Neural cell (in vitro differentiated cells): ENCODE measurements at regions not wholly inside any gene's neighbourhood (a gene's known extent, or its start where the extent isn't known, plus 50 kb on each side); places are given as distances from the start of the nearest gene placed in this dataset.

ENCODE experiments used
- H2AFZ ChIP-seq: fragments of 200-600, 300-800 bp; sonication (generic), shearing (Covaris generic); 2 replicates; pipeline ENCODE4 v1.6.0; 2014; ENCODE audit warnings: low read depth, mild to moderate bottlenecking, antibody characterized with exemption, low read length, moderate library complexity
- H3F3A ChIP-seq: fragments of 200-600 bp; shearing (Covaris generic); 2 replicates; pipeline ENCODE4 v1.6.1; 2016; ENCODE audit warnings: mild to moderate bottlenecking, moderate library complexity, mixed read lengths, antibody characterized with exemption, low read length; ENCODE audit not compliant: insufficient read depth, poor library complexity, severe bottlenecking
- H3K27ac ChIP-seq: fragments of 200-600, 300-800 bp; sonication (generic), shearing (Covaris generic); 2 replicates; pipeline ENCODE4 v1.5.1; 2014; ENCODE audit warnings: mild to moderate bottlenecking, low read length, moderate library complexity
- H3K27me3 ChIP-seq: fragments of 300-800, 200-600 bp; sonication (generic), shearing (Covaris generic); 2 replicates; pipeline ENCODE4 v1.6.0; 2014; ENCODE audit warnings: mild to moderate bottlenecking, low read depth, low read length, moderate library complexity; ENCODE audit not compliant: insufficient read depth
- H3K36me3 ChIP-seq: fragments of 300-800, 200-600 bp; sonication (generic), shearing (Covaris generic); 2 replicates; pipeline ENCODE4 v1.5.1; 2014; ENCODE audit warnings: mild to moderate bottlenecking, antibody characterized with exemption, low read length, moderate library complexity; ENCODE audit not compliant: insufficient read depth
- H3K4me2 ChIP-seq: fragments of 300-800, 200-600 bp; sonication (generic), shearing (Covaris generic); 2 replicates; pipeline ENCODE4 v1.6.0; 2014; ENCODE audit warnings: mild to moderate bottlenecking, low read length
- H3K4me3 ChIP-seq: fragments of 300-800, 200-600 bp; sonication (generic), shearing (Covaris generic); 2 replicates; pipeline ENCODE4 v1.5.1; 2014; ENCODE audit warnings: mild to moderate bottlenecking, low read length, moderate library complexity
- H3K79me2 ChIP-seq: fragments of 200-600 bp; shearing (Covaris generic); replicated peaks from 2 replicates; pipeline ENCODE4 v1.6.0; 2014; ENCODE audit warnings: mild to moderate bottlenecking, low read length, moderate library complexity; ENCODE audit not compliant: insufficient read depth
- H3K9ac ChIP-seq: fragments of 300-800, 200-600 bp; sonication (generic), shearing (Covaris generic); 2 replicates; pipeline ENCODE4 v1.6.1; 2016; ENCODE audit warnings: mild to moderate bottlenecking, low read length, mixed read lengths
- H3K9me2 ChIP-seq: fragments of 200-600 bp; shearing (Covaris generic); 2 replicates; pipeline ENCODE4 v1.6.1; 2016; ENCODE audit warnings: mild to moderate bottlenecking, low read length, mixed read lengths; ENCODE audit not compliant: insufficient read depth
- H3K9me3 ChIP-seq: fragments of 200-600, 300-800 bp; sonication (generic), shearing (Covaris generic); 2 replicates; pipeline ENCODE4 v1.6.1; 2016; ENCODE audit warnings: mild to moderate bottlenecking, mixed run types, low read length, moderate library complexity, mixed read lengths
- H4K20me1 ChIP-seq: fragments of 200-600 bp; shearing (Covaris generic); 2 replicates; pipeline ENCODE4 v1.6.1; 2016; ENCODE audit warnings: mild to moderate bottlenecking, mixed run types; ENCODE audit not compliant: insufficient read depth
- CTCF ChIP-seq: fragments of 450-650 bp; IDR thresholded peaks from 2 replicates; pipeline ENCODE4 v1.5.1; 2014; ENCODE audit warnings: antibody characterized with exemption, mild to moderate bottlenecking, moderate library complexity; ENCODE audit not compliant: poor library complexity, severe bottlenecking
- EP300 ChIP-seq: fragments of 450-650 bp; conservative IDR thresholded peaks from 2 replicates; pipeline ENCODE4 v1.6.1; 2014; ENCODE audit warnings: antibody characterized with exemption, mild to moderate bottlenecking, moderate library complexity; ENCODE audit not compliant: poor library complexity, severe bottlenecking
- EZH2 ChIP-seq: fragments of 200-600, 300-800 bp; shearing (Covaris generic), sonication (generic); IDR thresholded peaks from 2 replicates; pipeline ENCODE4 v1.6.1; 2014; ENCODE audit warnings: antibody characterized with exemption, low read length, borderline replicate concordance, mild to moderate bottlenecking; ENCODE audit not compliant: insufficient read depth, poor library complexity, severe bottlenecking
- MXI1 ChIP-seq: fragments of 450-650 bp; conservative IDR thresholded peaks from 2 replicates; pipeline ENCODE4 v1.6.1; 2014; ENCODE audit warnings: antibody characterized with exemption, mild to moderate bottlenecking; ENCODE audit not compliant: poor library complexity, severe bottlenecking
- POLR2AphosphoS5 ChIP-seq: IDR thresholded peaks from 2 replicates; pipeline ENCODE4 v1.6.1; 2012
- RAD21 ChIP-seq: fragments of 450-650 bp; conservative IDR thresholded peaks from 2 replicates; pipeline ENCODE4 v1.6.1; 2014; ENCODE audit warnings: antibody characterized with exemption, mild to moderate bottlenecking, moderate library complexity
- REST ChIP-seq: IDR thresholded peaks from 2 replicates; pipeline ENCODE4 v1.6.1; 2012; ENCODE audit warnings: borderline replicate concordance
- SMC3 ChIP-seq: fragments of 450-650 bp; conservative IDR thresholded peaks from 2 replicates; pipeline ENCODE4 v1.6.1; 2014; ENCODE audit warnings: antibody characterized with exemption, mild to moderate bottlenecking, moderate library complexity; ENCODE audit not compliant: poor library complexity
- TAF1 ChIP-seq: IDR thresholded peaks from 2 replicates; pipeline ENCODE4 v1.6.1; 2012; ENCODE audit warnings: low read depth

- H3K4me2 ChIP-seq: no peak overlapping the region
- H3K9me2 ChIP-seq: no peaks in the 10 kb centered on the region
- H3K27me3 ChIP-seq: peaks cover 60% of the 10 kb centered on the region
- no peaks in the 10 kb centered on the region for H3K79me2 ChIP-seq
- no peaks in the 10 kb centered on the region for H3K36me3 ChIP-seq
- H3K9me3 ChIP-seq: no peaks in the 10 kb centered on the region
- no peak overlapping the region for H3K27ac ChIP-seq
- H4K20me1 ChIP-seq: no peaks in the 10 kb centered on the region
- H3K9ac ChIP-seq: no peak overlapping the region
- H3K4me3 ChIP-seq: no peak overlapping the region
- H3F3A ChIP-seq: no peaks in the 10 kb centered on the region
- no peak overlapping the region for H2AFZ ChIP-seq
- no peak for TF ChIP-seq RAD21
- no peak for TF ChIP-seq EZH2
- no peak for TF ChIP-seq CTCF
- no peak for TF ChIP-seq SMC3
- no peak for TF ChIP-seq EP300
- TF ChIP-seq REST: no peak
- TF ChIP-seq POLR2AphosphoS5: no peak
- no peak for TF ChIP-seq MXI1
- no peak for TF ChIP-seq TAF1
These were observed 390.2 kb downstream of the NR2F2 start for GRCh38 chr15:96720656-96721055.

- no peaks in the 10 kb centered on the region for H4K20me1 ChIP-seq
- H3K27ac ChIP-seq: no peak overlapping the region
- no peak overlapping the region for H2AFZ ChIP-seq
- no peaks in the 10 kb centered on the region for H3K36me3 ChIP-seq
- H3K9ac ChIP-seq: no peak overlapping the region
- peaks cover 91% of the 10 kb centered on the region for H3K27me3 ChIP-seq
- no peaks in the 10 kb centered on the region for H3K79me2 ChIP-seq
- H3F3A ChIP-seq: no peaks in the 10 kb centered on the region
- no peak overlapping the region for H3K4me3 ChIP-seq
- no peak overlapping the region for H3K4me2 ChIP-seq
- TF ChIP-seq SMC3 (no peak), REST (no peak), CTCF (no peak), RAD21 (no peak), EZH2 (no peak), EP300 (no peak), MXI1 (no peak), POLR2AphosphoS5 (no peak), TAF1 (no peak)
- H3K9me3 ChIP-seq: no peaks in the 10 kb centered on the region
- no peaks in the 10 kb centered on the region for H3K9me2 ChIP-seq
These were observed 398.1 kb downstream of the NR2F2 start for GRCh38 chr15:96728591-96728990.
